Hindlimb muscle (tissue), 1 donor: ENCODE measurements at regions not wholly inside any gene's neighbourhood (a gene's known extent, or its start where the extent isn't known, plus 50 kb on each side); places are given as distances from the start of the nearest gene placed in this dataset.
"Not testable (repeated sequence)": the region's sequence is repeated elsewhere in the genome, so short reads cannot be mapped to it uniquely, and the experiment has no call there.

Experiments
- DNase-seq: peaks from one replicate; pipeline ENCODE4 v3.0.0-alpha.2; 2013

GRCh38 chr2:12555012-12555645 lies 161.6 kb upstream of the TRIB2 start:
- no peak for DNase-seq

DNA sequence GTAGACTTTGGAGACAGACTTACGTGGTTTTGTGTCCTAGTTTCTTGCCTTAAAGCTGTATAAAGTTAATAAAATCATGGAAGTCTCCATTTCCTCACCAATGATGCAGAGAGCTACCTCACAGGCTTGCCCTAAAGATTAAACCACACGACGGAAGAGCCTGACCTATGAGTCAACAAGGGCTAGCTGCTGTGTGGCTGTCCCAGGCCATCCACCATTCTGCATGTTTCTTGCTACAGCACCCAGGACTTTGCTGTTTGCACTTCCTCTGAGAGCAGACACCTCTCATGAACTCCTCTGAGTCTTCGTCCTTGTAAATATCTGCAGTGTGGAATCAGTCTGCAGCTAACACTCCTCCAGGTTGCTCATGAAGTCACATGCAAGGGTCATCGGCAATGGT lies 160.0 kb upstream of the TRIB2 start:
- DNase-seq: no peak

GRCh38 chr2:12557688-12558087 lies 159.0 kb upstream of the TRIB2 start:
- DNase-seq: no peak

- DNase-seq: no peak
Observed at GRCh38 chr2:12558519-12558918, 158.2 kb upstream of the TRIB2 start.

DNA sequence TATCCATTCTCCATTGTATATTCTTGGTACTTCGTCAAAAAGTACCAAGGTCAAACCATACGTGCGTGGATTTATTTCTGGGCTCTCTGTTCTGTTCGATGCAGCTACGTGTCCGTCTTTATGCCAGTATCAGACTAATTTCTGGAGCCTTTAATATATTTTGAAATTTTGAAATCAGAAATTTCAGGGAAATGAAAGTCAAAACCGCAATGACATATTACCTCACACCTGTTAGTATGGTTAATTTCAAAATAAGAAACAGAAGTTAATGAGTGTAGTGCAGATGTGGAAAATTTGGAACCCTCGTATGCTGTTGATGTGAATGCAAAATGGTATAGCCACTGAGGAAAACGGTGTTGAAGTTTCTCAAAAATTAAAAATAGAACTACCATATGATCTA lies 156.1 kb upstream of the TRIB2 start:
- no peak for DNase-seq

DNA sequence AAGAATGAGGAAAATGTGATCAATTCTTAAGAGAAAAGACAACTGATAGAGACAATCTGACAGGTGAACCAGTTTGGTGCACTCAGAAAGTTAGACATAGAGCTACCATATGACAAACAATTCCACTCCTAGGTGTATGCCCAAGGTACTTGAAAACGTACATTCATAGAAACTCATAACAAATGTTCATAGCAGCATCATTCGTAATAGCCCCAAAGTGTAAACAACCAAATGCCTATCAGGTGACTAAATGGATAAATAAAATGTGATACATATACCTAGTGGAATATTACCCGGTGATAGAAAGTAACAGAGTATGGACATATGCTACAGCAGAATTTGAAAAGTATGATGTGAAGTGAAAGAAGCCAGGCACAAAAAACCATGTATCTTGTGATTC lies 149.3 kb upstream of the TRIB2 start:
- no peak for DNase-seq

DNA sequence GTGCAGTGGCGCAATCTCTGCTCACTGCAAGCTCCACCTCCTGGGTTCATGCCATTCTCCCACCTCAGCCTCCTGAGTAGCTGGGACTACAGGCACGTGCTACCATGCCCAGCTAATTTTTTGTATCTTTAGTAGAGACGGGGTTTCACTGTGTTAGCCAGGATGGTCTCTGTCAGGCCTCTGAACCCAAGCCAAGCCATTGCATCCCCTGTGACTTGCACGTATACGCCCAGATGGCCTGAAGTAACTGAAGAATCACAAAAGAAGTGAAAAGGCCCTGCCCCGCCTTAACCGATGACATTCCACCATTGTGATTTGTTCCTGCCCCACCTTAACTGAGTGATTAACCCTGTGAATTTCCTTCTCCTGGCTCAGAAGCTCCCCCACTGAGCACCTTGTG lies 147.2 kb upstream of the TRIB2 start:
- not testable (repeated sequence) for DNase-seq

DNA sequence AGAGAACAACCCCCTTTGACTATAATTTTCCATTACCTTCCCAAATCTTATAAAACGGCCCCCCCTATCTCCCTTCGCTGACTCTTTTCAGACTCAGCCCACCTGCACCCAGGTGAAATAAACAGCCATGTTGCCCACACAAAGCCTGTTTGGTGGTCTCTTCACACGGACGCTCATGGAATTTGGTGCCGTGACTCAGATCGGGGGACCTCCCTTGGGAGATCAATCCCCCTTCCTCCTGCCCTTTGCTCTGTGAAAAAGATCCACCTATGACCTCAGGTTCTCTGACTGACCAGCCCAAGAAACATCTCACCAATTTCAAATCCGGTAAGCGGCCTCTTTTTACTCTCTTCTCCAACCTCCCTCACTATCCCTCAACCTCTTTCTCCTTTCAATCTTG lies 146.8 kb upstream of the TRIB2 start:
- not testable (repeated sequence) for DNase-seq

DNA sequence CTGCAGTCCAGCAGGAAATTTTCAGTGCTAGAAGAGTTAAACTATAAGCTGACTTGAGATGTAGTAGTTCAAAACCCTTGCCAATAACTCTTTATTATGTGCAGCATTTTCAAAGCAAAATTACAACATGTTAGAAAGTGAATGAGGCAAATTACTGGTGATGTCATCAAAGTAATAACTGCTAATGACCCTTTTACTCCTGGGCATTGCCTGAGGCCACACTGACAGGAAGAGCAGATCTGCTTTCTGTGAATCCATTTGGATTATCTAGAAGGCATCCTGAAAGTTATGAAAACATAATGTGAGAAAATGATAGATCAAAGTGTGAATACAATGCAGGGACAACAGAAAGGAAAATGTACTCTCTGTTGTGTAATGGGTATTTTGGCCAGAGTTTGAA lies 139.6 kb upstream of the TRIB2 start:
- no peak for DNase-seq

DNA sequence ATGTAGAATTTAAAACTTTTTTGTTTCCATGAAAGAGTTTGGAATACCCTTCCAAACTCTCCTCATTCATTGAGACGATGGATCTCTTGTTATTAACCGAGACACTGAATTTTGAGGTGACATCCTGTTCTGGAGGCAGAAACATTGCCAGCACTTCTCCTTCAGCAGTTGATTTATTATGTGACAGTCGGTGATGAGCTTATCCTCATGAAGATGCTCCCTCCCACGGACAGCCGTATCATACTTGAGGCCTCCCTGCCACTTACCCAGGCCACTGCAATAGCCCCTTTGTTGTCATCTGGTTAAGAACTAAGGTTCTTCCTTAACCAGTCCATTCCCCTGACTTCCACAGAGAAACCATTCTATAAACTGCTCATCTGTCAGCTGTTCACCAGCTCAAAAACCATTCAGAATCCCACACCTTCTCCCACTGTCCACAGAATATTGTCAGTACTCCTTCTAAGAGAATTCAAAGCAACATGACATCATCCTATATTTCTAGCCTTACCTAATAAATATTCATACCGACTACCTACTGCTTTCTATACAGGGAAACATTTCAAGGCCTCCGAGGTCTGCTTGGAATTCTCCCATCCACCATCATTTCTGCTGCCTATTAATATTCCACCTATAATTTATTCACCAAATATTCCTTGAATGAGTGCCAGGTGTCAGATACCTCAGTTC lies 139.0 kb upstream of the TRIB2 start:
- DNase-seq: no peak

- no peak for DNase-seq
Observed at GRCh38 chr2:12579018-12579417, 137.7 kb upstream of the TRIB2 start.

DNA sequence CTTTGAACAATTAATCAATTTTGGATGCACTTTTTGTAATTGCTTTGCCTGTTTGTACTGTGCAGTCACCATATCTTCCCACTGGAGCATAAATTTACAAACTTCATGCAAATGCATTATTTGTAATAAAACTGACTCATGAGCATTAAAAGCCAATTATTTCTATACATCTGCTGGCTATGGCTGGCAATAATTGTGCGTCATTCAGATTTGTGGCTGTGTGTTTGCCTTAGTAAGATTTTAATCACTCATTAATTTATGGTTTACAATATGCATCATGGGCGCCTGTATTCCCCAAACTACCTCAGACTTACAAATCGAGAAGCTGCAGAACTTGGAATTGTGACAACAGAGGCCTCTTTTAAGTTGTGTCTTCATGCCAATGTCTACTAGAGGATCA lies 132.4 kb upstream of the TRIB2 start:
- no peak for DNase-seq

DNA sequence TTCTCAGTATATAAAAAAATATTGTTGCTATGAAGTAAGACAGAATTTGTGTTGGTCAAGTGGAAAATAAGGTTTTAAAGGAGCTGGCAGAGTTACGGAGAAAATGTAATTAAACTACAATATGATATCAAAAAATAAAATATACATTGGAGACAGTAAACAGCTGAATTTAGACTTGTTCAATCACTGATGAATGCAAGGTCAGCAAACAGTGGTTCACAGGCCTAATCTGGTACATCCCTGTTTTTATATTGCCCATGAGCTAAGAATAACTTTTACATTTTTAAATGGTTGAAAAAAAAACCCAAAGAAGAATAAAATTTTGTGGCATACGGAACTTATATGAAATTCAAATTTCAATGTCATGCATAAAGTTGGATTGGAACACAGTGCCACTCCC lies 131.0 kb upstream of the TRIB2 start:
- DNase-seq: no peak

GRCh38 chr2:12587228-12587627 lies 129.5 kb upstream of the TRIB2 start:
- DNase-seq: no peak

- DNase-seq: no peak
Observed at GRCh38 chr2:12587729-12588522, 128.8 kb upstream of the TRIB2 start.

DNA sequence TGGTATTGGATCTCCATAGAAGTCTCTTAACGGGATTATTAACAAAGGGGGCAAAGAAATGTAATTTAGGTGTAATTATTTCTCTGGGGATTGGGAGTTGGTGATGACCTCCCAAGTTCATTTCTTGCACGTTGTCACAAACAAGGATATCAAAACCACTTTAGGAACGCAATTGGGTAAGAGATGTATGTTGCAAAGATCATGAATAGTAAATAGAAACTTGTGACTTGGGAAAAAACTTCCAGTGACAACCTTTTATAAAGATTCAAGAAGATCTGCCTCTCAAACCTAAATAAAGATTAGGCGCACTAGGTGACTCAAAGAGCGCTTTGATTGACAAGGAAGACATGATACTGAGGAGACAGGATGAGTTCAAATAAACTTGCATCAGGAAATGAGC lies 127.8 kb upstream of the TRIB2 start:
- no peak for DNase-seq

GRCh38 chr2:12589802-12590320 lies 126.9 kb upstream of the TRIB2 start:
- DNase-seq: no peak

DNA sequence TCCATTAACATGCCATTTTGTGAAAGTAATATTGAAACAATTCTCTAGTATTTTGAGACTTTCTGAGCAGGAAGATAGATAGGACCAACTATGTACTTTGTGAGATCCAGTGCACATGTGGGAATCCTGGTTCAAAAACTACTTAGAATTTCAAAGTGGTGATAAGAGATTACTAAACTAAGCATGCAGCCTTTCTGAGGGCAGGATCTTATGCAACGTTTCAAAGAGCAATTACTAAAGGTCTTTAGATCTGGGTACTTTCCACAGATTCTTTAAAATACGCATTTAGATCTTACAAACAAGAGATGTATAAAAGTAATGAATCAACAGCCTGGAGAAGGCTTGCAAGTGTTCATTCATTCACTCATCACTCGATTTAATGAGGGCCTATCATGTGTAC lies 124.4 kb upstream of the TRIB2 start:
- DNase-seq: no peak

DNA sequence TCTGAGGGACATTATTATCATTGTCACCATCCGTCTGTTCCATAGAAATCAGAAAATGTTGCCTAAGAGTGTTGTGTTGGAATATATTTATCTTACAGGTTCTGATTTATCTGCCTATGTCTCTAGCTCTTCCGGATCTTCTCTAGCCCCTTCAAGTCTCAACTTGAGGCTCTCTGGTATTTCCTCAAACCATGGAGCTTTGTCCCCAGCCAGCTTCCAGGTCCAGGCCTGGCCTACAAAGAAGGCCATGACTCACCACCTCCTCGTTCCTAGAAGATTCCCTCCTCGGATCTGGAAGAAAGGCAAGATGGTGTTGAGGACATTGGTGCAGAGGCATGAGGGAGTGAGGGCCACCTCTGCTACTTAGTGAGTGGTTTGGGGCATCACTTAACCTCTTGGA lies 122.1 kb upstream of the TRIB2 start:
- no peak for DNase-seq

DNA sequence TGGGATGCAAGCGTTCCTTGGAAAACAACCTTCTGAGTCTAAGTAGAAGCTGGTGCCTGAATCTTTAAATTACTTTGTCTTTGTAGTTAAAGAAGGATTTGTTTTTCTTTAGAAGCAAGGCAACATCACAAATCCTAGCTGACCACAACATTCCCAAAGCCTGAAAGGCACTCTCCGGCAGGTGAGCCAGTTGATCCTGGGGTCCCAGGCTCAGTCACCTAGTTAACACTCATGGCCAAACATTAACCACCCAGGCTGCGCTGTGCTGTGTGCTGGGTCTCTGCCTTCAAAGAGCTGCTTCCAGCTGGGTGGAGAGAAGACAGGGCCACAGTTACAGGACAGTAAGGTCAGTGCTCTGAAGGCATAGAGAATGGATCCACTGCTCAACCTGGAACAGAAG lies 120.0 kb upstream of the TRIB2 start:
- no peak for DNase-seq

DNA sequence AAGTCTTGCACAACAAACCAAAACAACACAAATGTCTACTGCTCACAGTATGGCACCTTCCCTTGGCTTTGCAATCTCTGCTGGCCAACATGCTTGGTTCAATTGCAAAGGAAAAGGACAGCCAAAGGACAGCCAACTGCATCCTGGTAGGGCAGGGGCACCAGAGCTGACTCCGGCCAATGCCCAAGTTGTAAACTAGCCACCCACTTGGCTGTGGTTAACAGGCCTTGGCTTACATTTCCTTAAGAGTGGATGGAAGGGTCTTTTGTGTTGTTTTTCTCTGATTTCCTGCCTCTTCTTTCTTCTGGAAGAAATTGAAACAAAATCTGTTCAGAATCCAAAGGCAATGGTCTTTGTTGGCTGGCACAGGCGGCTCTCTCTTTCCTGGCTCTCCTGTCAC lies 119.1 kb upstream of the TRIB2 start:
- DNase-seq: no peak

- DNase-seq: no peak
Observed at GRCh38 chr2:12602661-12603060, 114.1 kb upstream of the TRIB2 start.

- DNase-seq: no peak
Observed at GRCh38 chr2:12603781-12604295, 112.9 kb upstream of the TRIB2 start.

GRCh38 chr2:12604341-12604740 lies 112.4 kb upstream of the TRIB2 start:
- DNase-seq: no peak
